GM19395 (cell line): ENCODE measurements at regions not wholly inside any gene's neighbourhood (a gene's known extent, or its start where the extent isn't known, plus 50 kb on each side); places are given as distances from the start of the nearest gene placed in this dataset.

Source experiments
- ATAC-seq: cut with Tn5 transposase; IDR thresholded peaks from one replicate; pipeline ENCODE4 v1.9.1; 2021; ENCODE audit warnings: mild to moderate bottlenecking, moderate library complexity; ENCODE audit not compliant: unreplicated experiment

GRCh38 chr14:87186737-87187136 lies 806.2 kb downstream of the GALC start:
- no peak for ATAC-seq

- no peak for ATAC-seq
Measured at GRCh38 chr14:87185961-87186560, 806.9 kb downstream of the GALC start.

- no peak for ATAC-seq
Measured at GRCh38 chr14:87184180-87184579, 808.8 kb downstream of the GALC start.

- ATAC-seq: no peak
Measured at GRCh38 chr14:87181288-87181687, 811.7 kb downstream of the GALC start.

- no peak for ATAC-seq
Measured at GRCh38 chr14:87179936-87180335, 813.0 kb downstream of the GALC start.

- no peak for ATAC-seq
Measured at GRCh38 chr14:87178277-87178676, 814.7 kb downstream of the GALC start.

- ATAC-seq: no peak
Measured at GRCh38 chr14:87175175-87175574, 817.8 kb downstream of the GALC start.

- ATAC-seq: no peak
Measured at GRCh38 chr14:87171141-87171540, 821.8 kb downstream of the GALC start.

GRCh38 chr14:87170179-87170578 lies 822.8 kb downstream of the GALC start:
- ATAC-seq: no peak

GRCh38 chr14:87169362-87169761 lies 823.6 kb downstream of the GALC start:
- ATAC-seq: no peak

GRCh38 chr14:87161502-87161901 lies 831.5 kb downstream of the GALC start:
- no peak for ATAC-seq

- no peak for ATAC-seq
Measured at GRCh38 chr14:87160989-87161388, 832.0 kb downstream of the GALC start.

GRCh38 chr14:87158283-87158682 lies 834.7 kb downstream of the GALC start:
- ATAC-seq: no peak

- ATAC-seq: no peak
Measured at GRCh38 chr14:87156878-87157277, 836.1 kb downstream of the GALC start.

GRCh38 chr14:87155856-87156488 lies 837.0 kb downstream of the GALC start:
- ATAC-seq: no peak

- ATAC-seq: no peak
Measured at GRCh38 chr14:87153901-87154300, 839.1 kb downstream of the GALC start.

- no peak for ATAC-seq
Measured at GRCh38 chr14:87153391-87153790, 839.6 kb downstream of the GALC start.

GRCh38 chr14:87152693-87153092 lies 840.3 kb downstream of the GALC start:
- ATAC-seq: no peak

GRCh38 chr14:87149583-87150354 lies 843.2 kb downstream of the GALC start:
- ATAC-seq: no peak

GRCh38 chr14:87148655-87149054 lies 844.3 kb downstream of the GALC start:
- no peak for ATAC-seq

GRCh38 chr14:87142551-87143211 lies 850.3 kb downstream of the GALC start:
- ATAC-seq: no peak

GRCh38 chr14:87141801-87142200 lies 851.2 kb downstream of the GALC start:
- no peak for ATAC-seq
